MCF 10A (cell line): ENCODE measurements at regions not wholly inside any gene's neighbourhood (a gene's known extent, or its start where the extent isn't known, plus 50 kb on each side); places are given as distances from the start of the nearest gene placed in this dataset.

Experiments used
- BruUV-seq: library from RNA; stranded (reverse); fragments of 400-500 nt; replicated peaks from 2 replicates; lab custom pipeline; 2021; lab: Mats Ljungman, UMichigan
- CTCF ChIA-PET: fragments of 300-600 bp; sonication (Branson Sonifier 250); formaldehyde crosslinking; extraction: SDS; loops from one replicate; lab custom pipeline; 2021; ENCODE audit warnings: antibody characterized with exemption, inconsistent platforms; lab: Yijun Ruan, JAX
- POLR2A ChIA-PET: fragments of 300-600, 350-650 bp; sonication (Branson Sonifier 250); formaldehyde crosslinking; extraction: SDS; loops from one replicate; lab custom pipeline; 2020; ENCODE audit warnings: antibody characterized with exemption, inconsistent platforms; lab: Yijun Ruan, JAX
- DNase-seq: peaks from one replicate; pipeline ENCODE4 v3.0.0-alpha.2; 2018; ENCODE audit not compliant: unreplicated experiment
- H3K27ac Mint-ChIP-seq: one replicate; pipeline ENCODE4 v1.8.0; 2022; ENCODE audit warnings: mild to moderate bottlenecking, low read depth, mixed read lengths; ENCODE audit not compliant: unreplicated experiment
- H3K27me3 Mint-ChIP-seq: one replicate; pipeline ENCODE4 v1.8.0; 2022; ENCODE audit warnings: mixed read lengths; ENCODE audit not compliant: insufficient read depth, unreplicated experiment
- H3K36me3 Mint-ChIP-seq: one replicate; pipeline ENCODE4 v1.8.0; 2022; ENCODE audit warnings: mild to moderate bottlenecking, moderate library complexity, mixed read lengths; ENCODE audit not compliant: insufficient read depth, unreplicated experiment
- H3K4me1 Mint-ChIP-seq: one replicate; pipeline ENCODE4 v1.8.0; 2022; ENCODE audit warnings: mixed read lengths; ENCODE audit not compliant: insufficient read depth, unreplicated experiment
- H3K4me3 Mint-ChIP-seq: one replicate; pipeline ENCODE4 v1.8.0; 2022; ENCODE audit warnings: mild to moderate bottlenecking, moderate library complexity, mixed read lengths; ENCODE audit not compliant: unreplicated experiment
- H3K9me3 Mint-ChIP-seq: one replicate; pipeline ENCODE4 v1.8.0; 2022; ENCODE audit warnings: mixed read lengths; ENCODE audit not compliant: unreplicated experiment
- intact Hi-C: fragments of 100-400 bp; cut with micrococcal nuclease; formaldehyde crosslinking; loops from 2 replicates; pipeline ENCODE4 v1.14.1; 2022
- TF ChIP-seq, protein P1 (sequence below): fragments of 200-600 bp; IDR thresholded peaks from one replicate; pipeline ENCODE4 v1.8.0; 2022; ENCODE audit warnings: antibody characterized with exemption, mild to moderate bottlenecking; ENCODE audit not compliant: unreplicated experiment

GRCh38 chr3:154851644-154852043, 228.5 kb upstream of the MME start:
- Mint-ChIP-seq H3K36me3 (no peaks in the 10 kb centered on the region), H3K4me3 (no peak overlapping the region), H3K27me3 (no peaks in the 10 kb centered on the region), H3K27ac (no peak overlapping the region), H3K4me1 (no peaks in the 10 kb centered on the region), H3K9me3 (no peaks in the 10 kb centered on the region)
- no TSS peak for BruUV-seq
- intact Hi-C loops = no loop called here
- TF ChIP-seq, protein P1, sequence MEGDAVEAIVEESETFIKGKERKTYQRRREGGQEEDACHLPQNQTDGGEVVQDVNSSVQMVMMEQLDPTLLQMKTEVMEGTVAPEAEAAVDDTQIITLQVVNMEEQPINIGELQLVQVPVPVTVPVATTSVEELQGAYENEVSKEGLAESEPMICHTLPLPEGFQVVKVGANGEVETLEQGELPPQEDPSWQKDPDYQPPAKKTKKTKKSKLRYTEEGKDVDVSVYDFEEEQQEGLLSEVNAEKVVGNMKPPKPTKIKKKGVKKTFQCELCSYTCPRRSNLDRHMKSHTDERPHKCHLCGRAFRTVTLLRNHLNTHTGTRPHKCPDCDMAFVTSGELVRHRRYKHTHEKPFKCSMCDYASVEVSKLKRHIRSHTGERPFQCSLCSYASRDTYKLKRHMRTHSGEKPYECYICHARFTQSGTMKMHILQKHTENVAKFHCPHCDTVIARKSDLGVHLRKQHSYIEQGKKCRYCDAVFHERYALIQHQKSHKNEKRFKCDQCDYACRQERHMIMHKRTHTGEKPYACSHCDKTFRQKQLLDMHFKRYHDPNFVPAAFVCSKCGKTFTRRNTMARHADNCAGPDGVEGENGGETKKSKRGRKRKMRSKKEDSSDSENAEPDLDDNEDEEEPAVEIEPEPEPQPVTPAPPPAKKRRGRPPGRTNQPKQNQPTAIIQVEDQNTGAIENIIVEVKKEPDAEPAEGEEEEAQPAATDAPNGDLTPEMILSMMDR = no peak
- POLR2A ChIA-PET = no interaction called here
- CTCF ChIA-PET = interaction anchor here (0.8 kb wide), 1 partner anchor 14 kb away, joined by 3 read pairs; no protein-coding TSS in a partner anchor
- DNase-seq = no peak

- Mint-ChIP-seq H3K4me3 (no peak overlapping the region), H3K36me3 (no peaks in the 10 kb centered on the region), H3K4me1 (no peaks in the 10 kb centered on the region), H3K27ac (no peak overlapping the region), H3K27me3 (no peaks in the 10 kb centered on the region), H3K9me3 (no peaks in the 10 kb centered on the region)
- TF ChIP-seq, protein P1 = no peak
- POLR2A ChIA-PET = no interaction called here
- DNase-seq = no peak
- BruUV-seq = no TSS peak
- intact Hi-C loops = no loop called here
- CTCF ChIA-PET = interaction anchor here (0.7 to 0.8 kb wide), 2 partner anchors 13 to 20 kb away, joined by 3 to 4 read pairs; no protein-coding TSS in a partner anchor
These were observed 229.2 kb upstream of the MME start for GRCh38 chr3:154850921-154851320.

GRCh38 chr3:154849408-154849807, 230.7 kb upstream of the MME start:
- intact Hi-C loops = no loop called here
- no peaks in the 10 kb centered on the region for H3K27me3 Mint-ChIP-seq
- no peak overlapping the region for H3K4me3 Mint-ChIP-seq
- CTCF ChIA-PET = no interaction called here
- DNase-seq = no peak
- no peaks in the 10 kb centered on the region for H3K36me3 Mint-ChIP-seq
- POLR2A ChIA-PET = no interaction called here
- TF ChIP-seq, protein P1 = no peak
- H3K27ac Mint-ChIP-seq = no peak overlapping the region
- no peaks in the 10 kb centered on the region for H3K4me1 Mint-ChIP-seq
- BruUV-seq = no TSS peak
- no peaks in the 10 kb centered on the region for H3K9me3 Mint-ChIP-seq

GRCh38 chr3:154844863-154845262, 235.3 kb upstream of the MME start:
- ChIA-PET CTCF (interaction anchor here (0.6 kb wide), 1 partner anchor 557 kb away, joined by 10 read pairs; no protein-coding TSS in a partner anchor), POLR2A (no interaction called here)
- no peaks in the 10 kb centered on the region for H3K36me3 Mint-ChIP-seq
- H3K4me3 Mint-ChIP-seq = no peak overlapping the region
- H3K9me3 Mint-ChIP-seq = no peaks in the 10 kb centered on the region
- no peaks in the 10 kb centered on the region for H3K27me3 Mint-ChIP-seq
- intact Hi-C loops = no loop called here
- H3K4me1 Mint-ChIP-seq = no peaks in the 10 kb centered on the region
- no peak overlapping the region for H3K27ac Mint-ChIP-seq
- BruUV-seq = no TSS peak
- TF ChIP-seq, protein P1 = no peak
- DNase-seq = no peak
